ENCODE measurements at regions not wholly inside any gene's neighbourhood (a gene's known extent, or its start where the extent isn't known, plus 50 kb on each side); places are given as distances from the start of the nearest gene placed in this dataset.

- DNase-seq, result no peak
- Histone ChIP-seq H3K56ac (ENCODE audit: low read length) (no peak overlapping the region), H3K4me2 (ENCODE audit: low read length) (no peak overlapping the region), H3K27me3 (ENCODE audit: insufficient read depth, low read length, poor library complexity) (no peaks in the 10 kb centered on the region), H3K9ac (ENCODE audit: low read length) (no peak overlapping the region), H3K4me3 (ENCODE audit: low read length) (no peak overlapping the region), H4K5ac (ENCODE audit: low read length) (no peak overlapping the region), H2BK120ac (ENCODE audit: low read depth, low read length) (no peak overlapping the region), H3K23ac (ENCODE audit: low read length) (no peak overlapping the region), H3K79me2 (ENCODE audit: control insufficient read depth, insufficient read depth, low read length) (no peaks in the 10 kb centered on the region), H3K18ac (ENCODE audit: low read length) (no peak overlapping the region), H3K4ac (ENCODE audit: low read depth, low read length) (no peak overlapping the region), H3K27ac (ENCODE audit: low read depth, low read length) (no peak overlapping the region), H2AK5ac (ENCODE audit: low read length) (no peak overlapping the region), H3K4me1 (ENCODE audit: control insufficient read depth, low read depth, low read length) (peaks cover 7% of the 10 kb centered on the region), H3K36me3 (ENCODE audit: control insufficient read depth, insufficient read depth, low read length) (no peaks in the 10 kb centered on the region), H4K8ac (ENCODE audit: low read depth, low read length) (no peak overlapping the region), H2BK15ac (replicated peaks; ENCODE audit: low read depth) (no peak overlapping the region), H2BK5ac (ENCODE audit: low read length) (no peak overlapping the region), H3K79me1 (ENCODE audit: low read length) (no peaks in the 10 kb centered on the region)
- no CpG with 5 or more reads among the region's 7 CpGs for WGBS (ENCODE audit: extremely low coverage, insufficient coverage, low lambda C conversion rate)
Observed at GRCh38 chr10:120650705-120651399, 193.8 kb downstream of the PLPP4 start.

- Histone ChIP-seq H3K36me3 (ENCODE audit: control insufficient read depth, insufficient read depth, low read length) (no peaks in the 10 kb centered on the region), H4K5ac (ENCODE audit: low read length) (no peak overlapping the region), H2BK15ac (replicated peaks; ENCODE audit: low read depth) (no peak overlapping the region), H3K4ac (ENCODE audit: low read depth, low read length) (no peak overlapping the region), H4K8ac (ENCODE audit: low read depth, low read length) (no peak overlapping the region), H3K4me1 (ENCODE audit: control insufficient read depth, low read depth, low read length) (peaks cover 5% of the 10 kb centered on the region), H3K79me2 (ENCODE audit: control insufficient read depth, insufficient read depth, low read length) (no peaks in the 10 kb centered on the region), H3K4me3 (ENCODE audit: low read length) (no peak overlapping the region), H2BK120ac (ENCODE audit: low read depth, low read length) (no peak overlapping the region), H3K27ac (ENCODE audit: low read depth, low read length) (no peak overlapping the region), H3K27me3 (ENCODE audit: insufficient read depth, low read length, poor library complexity) (no peaks in the 10 kb centered on the region), H2AK5ac (ENCODE audit: low read length) (no peak overlapping the region), H3K79me1 (ENCODE audit: low read length) (no peaks in the 10 kb centered on the region), H3K9ac (ENCODE audit: low read length) (no peak overlapping the region), H3K23ac (ENCODE audit: low read length) (no peak overlapping the region), H2BK5ac (ENCODE audit: low read length) (no peak overlapping the region), H3K56ac (ENCODE audit: low read length) (no peak overlapping the region), H3K4me2 (ENCODE audit: low read length) (no peak overlapping the region), H3K18ac (ENCODE audit: low read length) (no peak overlapping the region)
- no peak for DNase-seq
- WGBS (ENCODE audit: extremely low coverage, insufficient coverage, low lambda C conversion rate), result no CpG with 5 or more reads among the region's 2 CpGs
Observed at GRCh38 chr10:120656107-120656506, 195.1 kb upstream of the WDR11 start.

GRCh38 chr10:120657371-120657770, 193.8 kb upstream of the WDR11 start:
- Histone ChIP-seq H3K4me1 (ENCODE audit: control insufficient read depth, low read depth, low read length) (peaks cover 5% of the 10 kb centered on the region), H3K79me1 (ENCODE audit: low read length) (no peaks in the 10 kb centered on the region), H2BK5ac (ENCODE audit: low read length) (no peak overlapping the region), H3K4me2 (ENCODE audit: low read length) (no peak overlapping the region), H3K18ac (ENCODE audit: low read length) (no peak overlapping the region), H4K8ac (ENCODE audit: low read depth, low read length) (no peak overlapping the region), H3K79me2 (ENCODE audit: control insufficient read depth, insufficient read depth, low read length) (no peaks in the 10 kb centered on the region), H3K9ac (ENCODE audit: low read length) (no peak overlapping the region), H4K5ac (ENCODE audit: low read length) (no peak overlapping the region), H2AK5ac (ENCODE audit: low read length) (no peak overlapping the region), H3K23ac (ENCODE audit: low read length) (no peak overlapping the region), H2BK120ac (ENCODE audit: low read depth, low read length) (no peak overlapping the region), H3K27ac (ENCODE audit: low read depth, low read length) (no peak overlapping the region), H3K36me3 (ENCODE audit: control insufficient read depth, insufficient read depth, low read length) (no peaks in the 10 kb centered on the region), H3K27me3 (ENCODE audit: insufficient read depth, low read length, poor library complexity) (no peaks in the 10 kb centered on the region), H3K56ac (ENCODE audit: low read length) (no peak overlapping the region), H3K4ac (ENCODE audit: low read depth, low read length) (no peak overlapping the region), H2BK15ac (replicated peaks; ENCODE audit: low read depth) (no peak overlapping the region), H3K4me3 (ENCODE audit: low read length) (no peak overlapping the region)
- DNase-seq, result no peak
- no CpG with 5 or more reads among the region's 3 CpGs for WGBS (ENCODE audit: extremely low coverage, insufficient coverage, low lambda C conversion rate)

GRCh38 chr10:120658943-120659885, 191.9 kb upstream of the WDR11 start:
- no peak overlapping the region for H3K9ac ChIP-seq (ENCODE audit: low read length)
- H3K18ac ChIP-seq (ENCODE audit: low read length), result no peak overlapping the region
- H3K4me2 ChIP-seq (ENCODE audit: low read length), result no peak overlapping the region
- no peaks in the 10 kb centered on the region for H3K79me1 ChIP-seq (ENCODE audit: low read length)
- no peak overlapping the region for H3K23ac ChIP-seq (ENCODE audit: low read length)
- H3K27ac ChIP-seq (ENCODE audit: low read depth, low read length), result no peak overlapping the region
- no peak overlapping the region for H2AK5ac ChIP-seq (ENCODE audit: low read length)
- no peak overlapping the region for H3K56ac ChIP-seq (ENCODE audit: low read length)
- H3K4me3 ChIP-seq (ENCODE audit: low read length), result no peak overlapping the region
- no CpG with 5 or more reads among the region's 4 CpGs for WGBS (ENCODE audit: extremely low coverage, insufficient coverage, low lambda C conversion rate)
- H3K4ac ChIP-seq (ENCODE audit: low read depth, low read length), result no peak overlapping the region
- H2BK120ac ChIP-seq (ENCODE audit: low read depth, low read length), result no peak overlapping the region
- H3K27me3 ChIP-seq (ENCODE audit: insufficient read depth, low read length, poor library complexity), result no peaks in the 10 kb centered on the region
- no peaks in the 10 kb centered on the region for H3K79me2 ChIP-seq (ENCODE audit: control insufficient read depth, insufficient read depth, low read length)
- H2BK15ac ChIP-seq (replicated peaks; ENCODE audit: low read depth), result no peak overlapping the region
- DNase-seq, result no peak
- H3K4me1 ChIP-seq (ENCODE audit: control insufficient read depth, low read depth, low read length), result peaks cover 3% of the 10 kb centered on the region
- H2BK5ac ChIP-seq (ENCODE audit: low read length), result no peak overlapping the region
- no peak overlapping the region for H4K5ac ChIP-seq (ENCODE audit: low read length)
- H4K8ac ChIP-seq (ENCODE audit: low read depth, low read length), result no peak overlapping the region
- no peaks in the 10 kb centered on the region for H3K36me3 ChIP-seq (ENCODE audit: control insufficient read depth, insufficient read depth, low read length)

GRCh38 chr10:120666308-120666707, 184.9 kb upstream of the WDR11 start:
- Histone ChIP-seq H3K18ac (ENCODE audit: low read length) (no peak overlapping the region), H3K56ac (ENCODE audit: low read length) (no peak overlapping the region), H3K4me2 (ENCODE audit: low read length) (no peak overlapping the region), H4K8ac (ENCODE audit: low read depth, low read length) (no peak overlapping the region), H4K5ac (ENCODE audit: low read length) (no peak overlapping the region), H3K23ac (ENCODE audit: low read length) (no peak overlapping the region), H2BK120ac (ENCODE audit: low read depth, low read length) (no peak overlapping the region), H3K27ac (ENCODE audit: low read depth, low read length) (no peak overlapping the region), H3K4ac (ENCODE audit: low read depth, low read length) (no peak overlapping the region), H3K4me1 (ENCODE audit: control insufficient read depth, low read depth, low read length) (peaks cover 2% of the 10 kb centered on the region), H3K79me1 (ENCODE audit: low read length) (no peaks in the 10 kb centered on the region), H2BK5ac (ENCODE audit: low read length) (no peak overlapping the region), H3K36me3 (ENCODE audit: control insufficient read depth, insufficient read depth, low read length) (no peaks in the 10 kb centered on the region), H3K9ac (ENCODE audit: low read length) (no peak overlapping the region), H2AK5ac (ENCODE audit: low read length) (no peak overlapping the region), H3K79me2 (ENCODE audit: control insufficient read depth, insufficient read depth, low read length) (no peaks in the 10 kb centered on the region), H3K27me3 (ENCODE audit: insufficient read depth, low read length, poor library complexity) (no peaks in the 10 kb centered on the region), H2BK15ac (replicated peaks; ENCODE audit: low read depth) (no peak overlapping the region), H3K4me3 (ENCODE audit: low read length) (no peak overlapping the region)
- WGBS (ENCODE audit: extremely low coverage, insufficient coverage, low lambda C conversion rate), result no CpG with 5 or more reads among the region's 4 CpGs
- DNase-seq, result no peak
